ENCODE measurements at regions not wholly inside any gene's neighbourhood (a gene's known extent, or its start where the extent isn't known, plus 50 kb on each side); places are given as distances from the start of the nearest gene placed in this dataset.
"Not testable (repeated sequence)": the region's sequence is repeated elsewhere in the genome, so short reads cannot be mapped to it uniquely, and the experiment has no call there.

- no peak for DNase-seq
Observed at GRCh38 chr5:155626592-155626991, 613.0 kb downstream of the KIF4B start.

- no peak for DNase-seq
Observed at GRCh38 chr5:155628346-155628745, 614.8 kb downstream of the KIF4B start.

DNA sequence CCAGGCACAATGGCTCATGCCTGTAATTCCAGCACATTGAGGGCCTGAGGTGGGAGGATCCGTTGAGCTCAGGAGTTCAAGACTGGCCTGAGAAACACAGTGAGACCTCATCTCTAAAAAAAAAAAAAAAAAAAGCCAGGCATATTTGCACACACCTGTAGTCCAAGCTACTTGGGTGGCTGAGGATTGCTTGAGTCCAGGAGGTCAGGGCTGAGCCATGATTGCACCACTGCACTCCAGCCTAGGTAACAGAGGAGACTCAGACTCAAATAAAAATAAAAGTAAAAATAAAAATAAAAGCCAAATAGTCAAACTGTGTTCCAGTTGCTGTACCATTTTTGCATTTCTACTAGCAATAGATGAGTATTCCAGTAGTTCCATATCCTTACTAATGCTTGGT, 616.0 kb downstream of the KIF4B start:
- DNase-seq: no peak

- no peak for DNase-seq
Observed at GRCh38 chr5:155631116-155631515, 617.6 kb downstream of the KIF4B start.

- DNase-seq: no peak
Observed at GRCh38 chr5:155633338-155633957, 619.9 kb downstream of the KIF4B start.

GRCh38 chr5:155649666-155650065, 636.1 kb downstream of the KIF4B start:
- no peak for DNase-seq

DNA sequence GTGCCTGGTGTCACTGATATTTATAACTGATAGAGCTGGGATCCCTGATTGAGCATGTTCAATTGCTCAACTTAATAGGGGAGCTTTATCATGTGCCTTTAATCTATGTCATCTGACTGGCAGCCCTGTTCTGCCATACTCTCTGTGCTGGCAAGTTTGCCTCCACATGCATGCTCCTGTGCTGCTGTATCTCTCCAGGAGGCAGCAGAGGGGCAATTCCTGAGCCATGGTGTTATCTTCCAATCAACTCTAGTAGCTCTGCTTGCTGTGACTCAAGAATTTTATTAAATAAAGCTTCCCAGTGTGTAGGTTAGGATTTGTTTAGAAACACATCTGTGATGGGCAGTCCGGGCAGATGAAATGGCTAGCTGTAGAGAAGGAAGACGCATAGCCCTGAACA, 642.0 kb downstream of the KIF4B start:
- DNase-seq: no peak

DNA sequence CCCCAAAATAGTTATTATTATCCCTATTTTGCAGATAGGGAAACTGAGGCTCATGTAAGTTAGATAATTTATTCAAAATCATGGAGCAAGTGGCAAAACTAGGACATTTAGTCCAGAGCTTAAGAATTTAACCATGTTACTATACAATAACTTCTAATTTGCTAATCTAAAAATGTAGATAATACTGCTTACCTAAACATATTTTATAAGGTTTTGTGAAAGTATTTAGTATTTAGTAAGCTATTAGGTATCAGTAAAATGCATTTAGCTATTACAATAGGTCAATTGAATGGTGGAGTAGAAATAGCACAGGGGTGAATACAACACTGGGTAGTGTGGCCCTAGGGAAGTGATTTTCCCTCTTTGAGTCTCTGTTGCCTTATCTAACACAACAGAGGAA, 648.3 kb downstream of the KIF4B start:
- no peak for DNase-seq

DNA sequence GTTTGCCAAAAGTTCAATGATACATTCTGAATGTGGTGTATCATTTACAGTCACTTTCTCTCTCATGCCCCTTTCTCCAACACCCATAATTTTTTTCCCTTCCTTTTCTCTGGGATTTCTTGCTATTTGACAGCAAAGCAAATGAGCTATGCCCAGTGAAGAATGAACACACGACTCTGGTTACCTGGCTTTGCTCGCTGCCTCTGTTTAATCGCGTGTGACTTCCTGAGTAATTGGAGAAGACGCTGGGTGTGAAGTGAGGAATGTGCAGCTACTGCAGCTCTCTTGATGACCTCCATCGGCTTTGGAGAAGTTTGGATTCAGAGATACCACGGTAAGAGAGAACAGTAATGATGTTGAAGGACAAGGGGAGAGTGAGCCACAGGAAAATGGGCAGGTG, 651.8 kb downstream of the KIF4B start:
- no peak for DNase-seq

DNA sequence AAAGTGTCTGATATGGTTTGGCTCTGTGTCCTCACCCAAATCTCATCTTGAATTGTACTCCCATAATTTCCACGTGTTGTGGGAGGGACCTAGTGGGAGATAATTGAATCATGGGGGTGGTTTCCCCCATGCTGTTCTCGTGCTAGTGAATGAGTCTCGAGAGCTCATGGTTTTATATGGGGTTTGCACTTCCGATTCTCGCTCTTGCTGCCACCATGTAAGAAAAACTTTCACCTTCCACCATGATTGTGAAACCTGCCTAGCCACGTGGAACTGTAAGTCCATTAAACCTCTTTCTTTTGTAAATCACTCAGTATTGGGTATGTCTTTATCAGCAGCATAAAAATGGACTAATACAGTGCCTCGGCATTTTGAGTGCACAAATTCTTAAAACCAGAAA, 655.0 kb upstream of the SGCD start:
- DNase-seq: not testable (repeated sequence)

GRCh38 chr5:155676967-155677366, 650.0 kb upstream of the SGCD start:
- DNase-seq: no peak

GRCh38 chr5:155678371-155678770, 648.6 kb upstream of the SGCD start:
- no peak for DNase-seq

DNA sequence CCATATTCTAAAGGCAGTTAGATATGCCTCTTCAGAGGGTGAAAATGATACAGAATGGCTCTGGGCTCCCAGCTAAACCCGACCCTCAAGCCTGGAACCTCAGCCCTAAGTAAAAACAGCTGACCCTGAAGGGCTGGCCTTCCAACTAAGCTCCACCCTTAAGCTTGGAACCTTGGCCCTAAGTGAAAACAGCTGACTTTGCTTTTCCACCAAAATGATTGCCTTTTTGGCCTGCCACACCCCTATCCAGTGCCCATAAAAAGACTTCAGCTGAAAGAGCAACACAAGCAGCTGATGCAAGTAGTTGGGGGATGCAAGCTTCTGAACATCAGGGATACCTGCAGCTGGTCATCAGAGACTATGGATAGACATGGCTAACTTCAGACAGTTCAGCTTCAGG, 647.4 kb upstream of the SGCD start:
- no peak for DNase-seq

GRCh38 chr5:155684417-155684816, 642.5 kb upstream of the SGCD start:
- no peak for DNase-seq

DNA sequence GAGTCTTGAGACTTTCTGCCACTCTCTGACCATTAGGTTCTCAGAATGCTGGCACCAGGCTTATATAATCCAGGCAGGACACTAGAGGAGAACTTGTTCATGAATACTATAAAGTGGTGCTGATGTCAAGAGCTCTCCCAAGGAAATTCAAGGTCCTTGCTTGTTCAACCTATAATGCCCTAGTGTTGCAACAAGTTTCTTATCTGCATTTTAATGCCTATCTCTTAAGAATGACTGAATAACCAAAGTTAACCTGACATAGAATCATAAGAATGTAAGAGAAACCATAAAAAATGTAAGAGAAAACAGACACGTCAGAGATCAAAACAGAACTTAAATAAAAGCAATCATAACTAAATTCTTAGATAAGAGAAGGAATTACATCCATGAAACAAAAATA, 640.8 kb upstream of the SGCD start:
- DNase-seq: no peak

DNA sequence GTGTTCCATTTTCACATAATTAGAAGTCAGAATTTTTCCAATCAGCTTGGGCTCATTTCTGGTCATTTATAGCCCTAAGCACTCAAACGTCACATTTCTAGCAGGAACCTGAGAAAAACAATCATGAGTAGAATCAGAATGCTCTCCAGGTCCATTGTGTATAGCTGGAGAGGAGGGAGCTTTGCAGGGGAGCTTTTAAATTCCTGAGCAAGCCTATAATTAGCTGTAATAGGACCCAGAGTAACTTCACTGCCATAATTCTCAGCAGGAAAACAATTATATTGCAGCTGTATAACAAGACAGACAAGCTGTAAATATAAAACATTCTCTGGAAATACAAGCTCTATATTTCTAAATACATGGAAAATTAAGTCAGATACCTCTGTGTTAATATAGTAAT, 637.6 kb upstream of the SGCD start:
- no peak for DNase-seq

DNA sequence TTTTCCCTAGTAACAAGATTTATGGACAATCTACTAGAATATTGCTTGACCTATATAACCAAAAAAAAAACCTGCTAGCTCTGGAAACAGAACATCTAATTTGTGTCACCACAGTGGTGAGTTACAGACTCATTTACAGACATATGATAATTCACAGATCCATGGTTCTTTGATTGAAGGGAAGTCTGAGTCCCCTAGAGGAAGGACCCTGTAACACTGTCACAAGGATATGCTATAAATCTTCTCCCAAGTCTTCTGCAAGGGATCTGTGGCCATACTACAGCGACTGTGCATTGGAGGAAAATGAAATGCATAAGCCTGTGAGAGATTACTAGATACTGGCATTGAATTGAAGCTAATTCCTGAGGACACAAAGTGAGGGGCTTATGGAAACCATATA, 630.6 kb upstream of the SGCD start:
- no peak for DNase-seq

DNA sequence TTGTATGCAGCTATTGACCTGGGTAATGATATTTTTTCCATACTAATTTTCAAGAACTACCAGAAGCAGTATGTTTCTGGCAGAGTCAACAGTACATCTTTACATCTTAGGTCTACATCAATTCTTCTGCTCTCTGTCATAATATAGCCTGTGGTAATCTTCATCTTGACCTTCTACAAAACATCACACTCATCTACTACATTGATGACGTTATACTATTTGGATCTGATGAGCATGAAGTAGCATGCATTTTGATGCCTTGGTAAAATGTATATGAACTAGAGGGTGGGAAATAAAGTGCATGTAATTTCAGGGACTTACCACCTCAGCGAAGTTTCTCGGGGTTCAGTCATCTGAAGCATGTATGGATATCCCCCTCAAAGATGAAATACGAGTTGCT, 629.7 kb upstream of the SGCD start:
- no peak for DNase-seq

GRCh38 chr5:155699385-155699784, 627.6 kb upstream of the SGCD start:
- no peak for DNase-seq

- no peak for DNase-seq
Observed at GRCh38 chr5:155700333-155700732, 626.6 kb upstream of the SGCD start.

GRCh38 chr5:155711882-155712281, 615.1 kb upstream of the SGCD start:
- DNase-seq: no peak

DNA sequence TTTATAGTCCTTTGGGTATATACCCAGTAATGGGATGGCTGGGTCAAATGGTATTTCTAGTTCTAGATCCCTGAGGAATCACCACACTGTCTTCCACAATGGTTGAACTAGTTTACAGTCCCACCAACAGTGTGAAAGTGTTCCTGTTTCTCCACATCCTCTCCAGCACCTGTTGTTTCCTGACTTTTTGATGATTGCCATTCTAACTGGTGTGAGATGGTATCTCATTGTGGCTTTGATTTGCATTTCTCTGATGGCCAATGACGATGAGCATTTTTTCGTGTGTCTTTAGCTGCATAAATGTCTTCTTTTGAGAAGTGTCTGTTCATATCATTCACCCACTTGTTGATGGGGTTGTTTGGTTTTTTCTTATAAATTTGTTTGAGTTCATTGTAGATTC, 612.5 kb upstream of the SGCD start:
- DNase-seq: not testable (repeated sequence)

- no peak for DNase-seq
Observed at GRCh38 chr5:155726267-155726666, 600.7 kb upstream of the SGCD start.

- no peak for DNase-seq
Observed at GRCh38 chr5:155727512-155728145, 599.3 kb upstream of the SGCD start.

DNA sequence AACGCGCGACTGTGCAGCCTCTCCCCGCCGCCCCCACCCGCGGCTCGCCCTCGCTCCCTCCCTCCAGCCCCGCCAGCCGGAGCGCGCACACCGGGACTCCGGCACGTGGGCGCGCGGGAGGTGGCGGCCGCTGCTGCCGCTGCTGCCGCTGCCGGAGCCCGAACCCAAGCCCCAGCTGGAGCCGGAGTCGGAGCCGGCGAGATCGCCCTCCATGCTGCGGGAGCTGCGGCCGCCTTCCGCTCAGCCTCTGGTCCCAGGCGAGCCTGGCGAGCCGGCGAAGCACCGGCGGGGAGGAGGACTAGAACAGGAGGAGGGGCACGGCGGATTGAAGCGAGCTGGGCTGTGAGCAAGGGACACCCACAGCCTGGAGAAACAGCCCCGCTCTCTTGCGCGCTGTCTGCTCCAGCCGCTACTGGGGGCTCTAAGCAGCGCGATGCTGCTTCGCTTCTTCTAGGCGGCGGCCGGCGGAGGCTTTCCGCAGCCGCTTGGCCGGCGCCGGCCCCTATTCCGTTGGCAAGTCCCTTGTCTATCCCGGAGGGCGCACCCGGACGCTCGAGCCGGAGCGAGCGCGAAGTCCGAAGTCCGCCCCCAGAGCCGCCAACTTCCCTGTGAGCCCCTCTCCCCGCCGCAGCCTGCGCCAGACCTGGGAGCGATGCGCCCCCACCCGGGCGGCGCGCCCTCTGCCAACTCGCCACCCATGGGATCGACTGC, 598.7 kb upstream of the SGCD start:
- DNase-seq: no peak
